ENCODE measurements at regions not wholly inside any gene's neighbourhood (a gene's known extent, or its start where the extent isn't known, plus 50 kb on each side); places are given as distances from the start of the nearest gene placed in this dataset.

- no peaks in the 10 kb centered on the region for H3K4me1 ChIP-seq (ENCODE audit: insufficient read depth, low read length)
- no peaks in the 10 kb centered on the region for H4K20me1 ChIP-seq (ENCODE audit: insufficient read depth, low read length)
- no peak overlapping the region for H3K27ac ChIP-seq (ENCODE audit: low read length)
Observed at GRCh38 chr11:15863411-15863810, 492.9 kb downstream of the SOX6 start.

GRCh38 chr11:15864026-15864805 lies 492.1 kb downstream of the SOX6 start:
- Histone ChIP-seq H3K27ac (ENCODE audit: low read length) (no peak overlapping the region), H3K9me3 (ENCODE audit: insufficient read depth, low read length, severe bottlenecking) (no peaks in the 10 kb centered on the region), H3K9ac (ENCODE audit: low read depth, low read length) (no peak overlapping the region), H3K27me3 (ENCODE audit: insufficient read depth, low read length, poor library complexity) (no peaks in the 10 kb centered on the region), H3K4me2 (ENCODE audit: insufficient read depth, low read length) (no peak overlapping the region), H2AFZ (ENCODE audit: low read depth, low read length) (no peak overlapping the region), H3K4me1 (ENCODE audit: insufficient read depth, low read length) (no peaks in the 10 kb centered on the region), H3K36me3 (ENCODE audit: insufficient read depth, low read length) (no peaks in the 10 kb centered on the region), H4K20me1 (ENCODE audit: insufficient read depth, low read length) (no peaks in the 10 kb centered on the region), H3K4me3 (ENCODE audit: low read depth in 1 of 2, low read length in 2 of 2) (no peak overlapping the region), H3K79me2 (ENCODE audit: insufficient read depth, low read length) (no peaks in the 10 kb centered on the region)
- no peak for ATAC-seq (ENCODE audit: insufficient read depth, low read depth)
- no peak for TF ChIP-seq EZH2 (IDR thresholded peaks at IDR 0.05; ENCODE audit: borderline replicate concordance, low read depth, low read length, severe bottlenecking)
- TF ChIP-seq CTCF (IDR thresholded peaks at IDR 0.05; ENCODE audit: borderline replicate concordance, extremely low read depth, low read length, poor library complexity, severe bottlenecking): no peak
- no peak for DNase-seq

More at GRCh38 chr11:15863411-15863810, 492.9 kb downstream of the SOX6 start:
- H3K27me3 ChIP-seq (ENCODE audit: insufficient read depth, low read length, poor library complexity): no peaks in the 10 kb centered on the region
- no peaks in the 10 kb centered on the region for H3K79me2 ChIP-seq (ENCODE audit: insufficient read depth, low read length)
- no peaks in the 10 kb centered on the region for H3K9me3 ChIP-seq (ENCODE audit: insufficient read depth, low read length, severe bottlenecking)
- no peak overlapping the region for H3K9ac ChIP-seq (ENCODE audit: low read depth, low read length)
- no peaks in the 10 kb centered on the region for H3K36me3 ChIP-seq (ENCODE audit: insufficient read depth, low read length)
- ATAC-seq (ENCODE audit: insufficient read depth, low read depth) (no peak), DNase-seq (no peak)
- no peak overlapping the region for H3K4me3 ChIP-seq (ENCODE audit: low read depth in 1 of 2, low read length in 2 of 2)
- H2AFZ ChIP-seq (ENCODE audit: low read depth, low read length): no peak overlapping the region
- TF ChIP-seq CTCF (IDR thresholded peaks at IDR 0.05; ENCODE audit: borderline replicate concordance, extremely low read depth, low read length, poor library complexity, severe bottlenecking) (no peak), EZH2 (IDR thresholded peaks at IDR 0.05; ENCODE audit: borderline replicate concordance, low read depth, low read length, severe bottlenecking) (no peak)
- H3K4me2 ChIP-seq (ENCODE audit: insufficient read depth, low read length): no peak overlapping the region

GRCh38 chr11:15865212-15865987 lies 490.9 kb downstream of the SOX6 start:
- no peaks in the 10 kb centered on the region for H4K20me1 ChIP-seq (ENCODE audit: insufficient read depth, low read length)
- no peaks in the 10 kb centered on the region for H3K79me2 ChIP-seq (ENCODE audit: insufficient read depth, low read length)
- no peak overlapping the region for H3K9ac ChIP-seq (ENCODE audit: low read depth, low read length)
- no peak overlapping the region for H3K4me2 ChIP-seq (ENCODE audit: insufficient read depth, low read length)
- no peak overlapping the region for H2AFZ ChIP-seq (ENCODE audit: low read depth, low read length)
- DNase-seq: no peak
- TF ChIP-seq EZH2 (IDR thresholded peaks at IDR 0.05; ENCODE audit: borderline replicate concordance, low read depth, low read length, severe bottlenecking): no peak
- TF ChIP-seq CTCF (IDR thresholded peaks at IDR 0.05; ENCODE audit: borderline replicate concordance, extremely low read depth, low read length, poor library complexity, severe bottlenecking): no peak
- ATAC-seq (ENCODE audit: insufficient read depth, low read depth): no peak
- no peaks in the 10 kb centered on the region for H3K36me3 ChIP-seq (ENCODE audit: insufficient read depth, low read length)
- H3K9me3 ChIP-seq (ENCODE audit: insufficient read depth, low read length, severe bottlenecking): no peaks in the 10 kb centered on the region
- H3K27me3 ChIP-seq (ENCODE audit: insufficient read depth, low read length, poor library complexity): no peaks in the 10 kb centered on the region
- no peak overlapping the region for H3K4me3 ChIP-seq (ENCODE audit: low read depth in 1 of 2, low read length in 2 of 2)
- no peak overlapping the region for H3K27ac ChIP-seq (ENCODE audit: low read length)
- H3K4me1 ChIP-seq (ENCODE audit: insufficient read depth, low read length): no peaks in the 10 kb centered on the region
